22Rv1 (cell line): ENCODE measurements at regions not wholly inside any gene's neighbourhood (a gene's known extent, or its start where the extent isn't known, plus 50 kb on each side); places are given as distances from the start of the nearest gene placed in this dataset.

Source experiments
- ZFX ChIP-seq: fragments of 450-650 bp; IDR thresholded peaks from 2 replicates; pipeline ENCODE4 v1.6.1; 2017; ENCODE audit warnings: antibody characterized with exemption, borderline replicate concordance
- TF ChIP-seq, protein P1 (sequence below): fragments of 450-650 bp; IDR thresholded peaks from 2 replicates; pipeline ENCODE4 v1.5.1; 2017; ENCODE audit warnings: mild to moderate bottlenecking

DNA sequence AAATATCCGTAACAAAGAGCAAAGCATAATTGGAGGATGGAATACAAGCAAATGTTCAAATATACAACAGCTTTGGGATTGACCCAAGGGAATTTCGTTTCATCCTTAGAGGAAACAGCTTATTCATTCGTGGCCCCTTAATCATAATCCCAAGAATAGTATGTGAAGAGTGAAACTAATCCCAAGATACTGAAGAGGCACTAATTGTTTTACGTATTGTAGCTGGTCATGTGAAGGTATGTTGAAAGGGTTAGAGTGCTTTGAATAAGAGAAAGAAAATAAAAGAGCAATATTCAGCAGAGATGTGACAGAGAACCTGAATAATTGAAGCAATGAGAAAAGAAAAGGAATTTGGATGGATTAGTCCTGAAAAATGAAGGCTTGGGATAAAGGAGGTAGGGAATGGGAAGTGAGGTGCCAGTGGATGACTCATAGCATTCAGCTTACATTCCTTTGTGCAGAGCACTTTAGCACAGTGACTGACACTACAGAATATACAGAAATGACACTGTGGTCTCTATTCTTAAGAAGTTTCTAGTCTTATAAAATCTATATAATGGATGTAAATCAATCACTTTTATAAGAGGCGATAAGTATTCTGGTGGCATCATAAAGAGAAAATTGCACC is 221.9 kb downstream of the TLR4 start:
- TF ChIP-seq, protein P1, sequence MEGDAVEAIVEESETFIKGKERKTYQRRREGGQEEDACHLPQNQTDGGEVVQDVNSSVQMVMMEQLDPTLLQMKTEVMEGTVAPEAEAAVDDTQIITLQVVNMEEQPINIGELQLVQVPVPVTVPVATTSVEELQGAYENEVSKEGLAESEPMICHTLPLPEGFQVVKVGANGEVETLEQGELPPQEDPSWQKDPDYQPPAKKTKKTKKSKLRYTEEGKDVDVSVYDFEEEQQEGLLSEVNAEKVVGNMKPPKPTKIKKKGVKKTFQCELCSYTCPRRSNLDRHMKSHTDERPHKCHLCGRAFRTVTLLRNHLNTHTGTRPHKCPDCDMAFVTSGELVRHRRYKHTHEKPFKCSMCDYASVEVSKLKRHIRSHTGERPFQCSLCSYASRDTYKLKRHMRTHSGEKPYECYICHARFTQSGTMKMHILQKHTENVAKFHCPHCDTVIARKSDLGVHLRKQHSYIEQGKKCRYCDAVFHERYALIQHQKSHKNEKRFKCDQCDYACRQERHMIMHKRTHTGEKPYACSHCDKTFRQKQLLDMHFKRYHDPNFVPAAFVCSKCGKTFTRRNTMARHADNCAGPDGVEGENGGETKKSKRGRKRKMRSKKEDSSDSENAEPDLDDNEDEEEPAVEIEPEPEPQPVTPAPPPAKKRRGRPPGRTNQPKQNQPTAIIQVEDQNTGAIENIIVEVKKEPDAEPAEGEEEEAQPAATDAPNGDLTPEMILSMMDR = no peak
- TF ChIP-seq ZFX = no peak
